Neural crest cell (in vitro differentiated cells): ENCODE measurements at regions not wholly inside any gene's neighbourhood (a gene's known extent, or its start where the extent isn't known, plus 50 kb on each side); places are given as distances from the start of the nearest gene placed in this dataset.

Source experiments
- DNase-seq: peaks from one replicate; pipeline ENCODE4 v3.0.0; 2021; ENCODE audit warnings: low read depth, mixed read lengths, low spot score
- H3K27ac Mint-ChIP-seq: one replicate; pipeline ENCODE4 v1.8.0; 2021; ENCODE audit warnings: mild to moderate bottlenecking, mixed read lengths; ENCODE audit not compliant: unreplicated experiment
- H3K27me3 Mint-ChIP-seq: 2 replicates; pipeline ENCODE4 v1.8.0; 2021; ENCODE audit warnings: low read depth, mild to moderate bottlenecking, mixed read lengths
- H3K36me3 Mint-ChIP-seq: 2 replicates; pipeline ENCODE4 v1.8.0; 2021; ENCODE audit warnings: low read depth, mild to moderate bottlenecking, mixed read lengths
- H3K4me1 Mint-ChIP-seq: 2 replicates; pipeline ENCODE4 v1.8.0; 2021; ENCODE audit warnings: mixed read lengths
- H3K4me3 Mint-ChIP-seq: one replicate; pipeline ENCODE4 v1.8.0; 2021; ENCODE audit warnings: mild to moderate bottlenecking, mixed read lengths
- H3K9me3 Mint-ChIP-seq: 2 replicates; pipeline ENCODE4 v1.8.0; 2021; ENCODE audit warnings: mixed read lengths
- TF ChIP-seq, protein P1 (sequence below): fragments of 200-600 bp; sonication (generic); conservative IDR thresholded peaks from 2 replicates; pipeline ENCODE4 v1.5.0; 2021; ENCODE audit warnings: antibody characterized with exemption, mild to moderate bottlenecking

DNA sequence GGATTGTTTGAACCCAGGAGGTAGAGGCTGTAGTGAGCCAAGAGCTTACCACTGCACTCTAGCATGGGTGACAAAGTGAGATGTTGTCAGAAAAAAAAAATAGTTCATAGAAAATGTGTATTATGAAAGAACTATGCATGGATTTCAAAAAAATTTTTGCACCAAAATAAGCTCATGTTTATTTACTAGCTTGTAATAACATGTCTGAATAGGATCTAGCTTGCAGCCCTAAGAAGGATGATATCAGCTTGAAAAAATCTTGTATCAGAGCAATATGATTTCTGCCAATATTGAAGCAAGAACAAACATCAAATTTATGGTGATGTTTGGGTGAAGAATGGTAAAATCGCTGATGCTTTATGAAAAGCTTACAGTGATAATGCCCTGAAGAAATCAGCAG, 97.0 kb upstream of the RFX8 start:
- no peak overlapping the region for H3K27ac Mint-ChIP-seq
- no peaks in the 10 kb centered on the region for H3K27me3 Mint-ChIP-seq
- no peak overlapping the region for H3K4me3 Mint-ChIP-seq
- H3K36me3 Mint-ChIP-seq, result no peaks in the 10 kb centered on the region
- H3K4me1 Mint-ChIP-seq, result no peaks in the 10 kb centered on the region
- DNase-seq, result no peak
- TF ChIP-seq, protein P1, sequence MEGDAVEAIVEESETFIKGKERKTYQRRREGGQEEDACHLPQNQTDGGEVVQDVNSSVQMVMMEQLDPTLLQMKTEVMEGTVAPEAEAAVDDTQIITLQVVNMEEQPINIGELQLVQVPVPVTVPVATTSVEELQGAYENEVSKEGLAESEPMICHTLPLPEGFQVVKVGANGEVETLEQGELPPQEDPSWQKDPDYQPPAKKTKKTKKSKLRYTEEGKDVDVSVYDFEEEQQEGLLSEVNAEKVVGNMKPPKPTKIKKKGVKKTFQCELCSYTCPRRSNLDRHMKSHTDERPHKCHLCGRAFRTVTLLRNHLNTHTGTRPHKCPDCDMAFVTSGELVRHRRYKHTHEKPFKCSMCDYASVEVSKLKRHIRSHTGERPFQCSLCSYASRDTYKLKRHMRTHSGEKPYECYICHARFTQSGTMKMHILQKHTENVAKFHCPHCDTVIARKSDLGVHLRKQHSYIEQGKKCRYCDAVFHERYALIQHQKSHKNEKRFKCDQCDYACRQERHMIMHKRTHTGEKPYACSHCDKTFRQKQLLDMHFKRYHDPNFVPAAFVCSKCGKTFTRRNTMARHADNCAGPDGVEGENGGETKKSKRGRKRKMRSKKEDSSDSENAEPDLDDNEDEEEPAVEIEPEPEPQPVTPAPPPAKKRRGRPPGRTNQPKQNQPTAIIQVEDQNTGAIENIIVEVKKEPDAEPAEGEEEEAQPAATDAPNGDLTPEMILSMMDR, result no peak
- H3K9me3 Mint-ChIP-seq, result peaks cover 5% of the 10 kb centered on the region

DNA sequence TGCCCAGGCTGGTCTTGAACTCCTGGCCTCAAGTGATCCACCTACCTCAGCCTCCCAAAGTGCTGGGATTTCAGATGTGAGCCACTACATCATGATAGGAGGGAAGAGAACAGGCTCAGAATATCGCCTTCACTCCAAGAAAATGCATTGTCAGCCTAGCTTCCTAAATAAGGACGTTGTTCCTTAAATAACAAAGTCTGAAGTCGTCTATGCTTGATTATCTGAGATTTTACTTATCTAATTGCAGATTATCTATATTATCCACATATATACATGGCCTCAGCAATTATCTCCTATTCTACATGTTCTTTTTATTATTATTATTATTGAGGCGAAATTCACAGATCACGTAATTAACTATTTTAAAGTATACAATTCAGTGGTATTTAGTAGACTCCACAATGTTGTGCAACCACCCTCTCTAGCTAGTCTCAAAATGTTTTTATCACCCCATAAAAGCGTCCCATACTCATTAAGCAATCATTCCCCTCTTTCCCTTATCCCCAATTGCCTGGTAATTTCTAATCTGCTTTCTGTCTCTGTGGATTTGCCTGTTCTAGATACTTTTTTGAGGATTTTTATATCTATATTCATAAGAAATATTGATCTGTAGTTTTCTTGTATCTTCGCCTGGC, 95.1 kb upstream of the RFX8 start:
- no peak for DNase-seq
- TF ChIP-seq, protein P1, result no peak
- peaks cover 5% of the 10 kb centered on the region for H3K9me3 Mint-ChIP-seq
- no peak overlapping the region for H3K4me3 Mint-ChIP-seq
- no peaks in the 10 kb centered on the region for H3K36me3 Mint-ChIP-seq
- no peaks in the 10 kb centered on the region for H3K4me1 Mint-ChIP-seq
- no peak overlapping the region for H3K27ac Mint-ChIP-seq
- no peaks in the 10 kb centered on the region for H3K27me3 Mint-ChIP-seq

DNA sequence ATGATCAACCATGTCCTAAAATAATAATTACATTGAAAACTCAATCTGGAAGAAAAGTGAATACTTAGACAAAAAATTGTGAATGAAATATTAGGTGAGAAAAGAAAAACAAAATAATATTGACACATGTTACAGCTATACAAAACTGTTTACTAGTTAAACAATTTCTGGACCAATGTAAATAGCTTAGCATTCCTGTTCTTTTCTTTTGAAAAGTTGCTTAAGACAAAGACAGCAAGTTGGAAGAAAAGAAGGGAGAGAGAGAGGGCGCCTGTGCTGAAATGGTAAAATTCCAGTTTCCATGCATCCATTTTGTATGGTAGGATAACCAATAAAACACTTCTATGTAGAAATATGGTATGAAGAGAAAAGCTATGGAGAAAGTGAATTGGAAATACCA, 94.1 kb upstream of the RFX8 start:
- peaks cover 5% of the 10 kb centered on the region for H3K4me1 Mint-ChIP-seq
- H3K4me3 Mint-ChIP-seq, result no peak overlapping the region
- no peak for DNase-seq
- H3K27me3 Mint-ChIP-seq, result no peaks in the 10 kb centered on the region
- TF ChIP-seq, protein P1, result no peak
- no peaks in the 10 kb centered on the region for H3K36me3 Mint-ChIP-seq
- peaks cover 5% of the 10 kb centered on the region for H3K9me3 Mint-ChIP-seq
- H3K27ac Mint-ChIP-seq, result no peak overlapping the region

DNA sequence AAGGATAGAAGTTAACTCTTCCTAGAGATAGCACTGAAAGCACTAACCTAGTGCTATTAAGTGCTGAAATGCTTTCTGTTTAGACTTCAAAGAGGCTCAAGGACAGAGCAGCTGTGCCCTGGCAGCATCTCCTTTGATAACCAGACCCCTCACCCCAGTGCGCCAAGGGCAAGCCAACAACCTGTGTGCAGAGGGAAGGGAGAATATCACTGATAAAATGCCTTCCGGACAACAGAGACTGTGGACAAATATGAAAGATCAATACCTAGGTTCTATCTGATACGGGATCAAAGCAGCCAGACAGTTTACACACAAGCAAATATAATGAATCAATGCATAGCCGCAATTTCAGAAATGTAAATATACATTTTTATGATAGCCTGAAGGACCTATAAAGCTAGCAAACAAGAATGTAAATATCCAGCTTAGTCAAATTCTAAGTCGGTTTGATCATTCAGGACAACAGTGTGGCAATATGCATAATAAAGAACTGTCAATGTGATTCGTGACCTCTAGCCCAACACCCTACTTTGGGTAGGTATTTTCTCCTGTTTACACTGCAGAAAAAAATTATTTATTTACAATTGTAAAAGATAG, 91.8 kb upstream of the RFX8 start:
- H3K9me3 Mint-ChIP-seq, result no peaks in the 10 kb centered on the region

DNA sequence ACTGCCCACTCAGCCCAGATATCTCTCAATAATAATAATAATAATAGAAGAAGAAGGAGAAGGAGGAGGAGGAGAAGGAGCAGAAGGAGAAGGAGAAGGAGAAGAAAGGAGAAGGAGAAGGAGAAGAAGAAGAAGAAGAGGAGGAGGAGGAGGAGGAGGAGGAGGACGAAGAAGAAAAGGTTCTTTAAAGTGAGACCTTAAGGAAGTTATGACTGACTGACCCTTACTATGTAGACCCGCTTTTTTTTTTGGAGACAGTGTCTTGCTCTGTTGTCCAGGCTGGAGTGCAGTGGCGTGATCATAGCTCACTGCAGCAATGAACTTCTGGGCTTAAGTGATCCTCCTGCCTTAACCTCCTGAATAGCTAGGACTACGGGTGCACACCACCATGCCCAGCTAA, 88.9 kb upstream of the RFX8 start:
- no peak for DNase-seq
- H3K27me3 Mint-ChIP-seq, result no peaks in the 10 kb centered on the region
- TF ChIP-seq, protein P1, result no peak
- no peaks in the 10 kb centered on the region for H3K9me3 Mint-ChIP-seq
- no peak overlapping the region for H3K27ac Mint-ChIP-seq
- no peak overlapping the region for H3K4me3 Mint-ChIP-seq
- H3K36me3 Mint-ChIP-seq, result no peaks in the 10 kb centered on the region
- peaks cover 5% of the 10 kb centered on the region for H3K4me1 Mint-ChIP-seq

More for the DNA sequence above, 91.8 kb upstream of the RFX8 start:
- H3K36me3 Mint-ChIP-seq, result no peaks in the 10 kb centered on the region
- TF ChIP-seq, protein P1, result no peak
- H3K27ac Mint-ChIP-seq, result no peak overlapping the region
- H3K4me1 Mint-ChIP-seq, result peaks cover 5% of the 10 kb centered on the region
- no peak for DNase-seq
- no peak overlapping the region for H3K4me3 Mint-ChIP-seq
- no peaks in the 10 kb centered on the region for H3K27me3 Mint-ChIP-seq
